Right ventricle myocardium inferior (tissue), 1 donor: ENCODE measurements at regions not wholly inside any gene's neighbourhood (a gene's known extent, or its start where the extent isn't known, plus 50 kb on each side); places are given as distances from the start of the nearest gene placed in this dataset.
"Not testable (repeated sequence)": the region's sequence is repeated elsewhere in the genome, so short reads cannot be mapped to it uniquely, and the experiment has no call there.

Experiments used
- ATAC-seq: fragments of 200-7000 bp; cut with Tn5 transposase; one replicate; pipeline ENCODE4 v1.9.1; 2020; ENCODE audit warnings: mild to moderate bottlenecking, moderate library complexity
- DNase-seq: peaks from one replicate; pipeline ENCODE4 v3.0.0; 2021; ENCODE audit errors: missing footprints
- intact Hi-C: fragments of 100-400 bp; cut with DNase I; formaldehyde crosslinking; loops from one replicate; pipeline ENCODE4 v1.11.0; 2022
- donor health status: DM: no; HTN: yes; CAD: no; lungs with severe emphysema.

DNA sequence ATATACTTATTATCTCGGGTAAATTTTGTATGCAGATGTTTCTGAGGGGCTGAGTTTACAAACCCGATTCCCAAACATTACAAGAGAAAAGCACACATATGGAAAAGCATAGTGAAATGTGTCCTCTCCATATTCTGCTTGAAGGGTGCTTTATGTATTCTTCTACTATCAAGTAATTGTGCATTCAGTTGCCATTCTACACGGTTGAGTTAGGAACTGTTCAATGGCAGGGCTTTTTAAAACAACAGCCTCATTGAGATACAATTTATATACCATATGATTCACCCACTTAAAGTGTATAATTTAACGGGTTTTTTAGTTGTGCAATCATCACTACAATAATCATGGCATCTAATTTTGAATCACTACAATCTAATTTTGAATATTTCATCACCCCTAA lies 138.4 kb upstream of the DLGAP1 start:
- no peak for ATAC-seq
- intact Hi-C loops, result no loop called here

DNA sequence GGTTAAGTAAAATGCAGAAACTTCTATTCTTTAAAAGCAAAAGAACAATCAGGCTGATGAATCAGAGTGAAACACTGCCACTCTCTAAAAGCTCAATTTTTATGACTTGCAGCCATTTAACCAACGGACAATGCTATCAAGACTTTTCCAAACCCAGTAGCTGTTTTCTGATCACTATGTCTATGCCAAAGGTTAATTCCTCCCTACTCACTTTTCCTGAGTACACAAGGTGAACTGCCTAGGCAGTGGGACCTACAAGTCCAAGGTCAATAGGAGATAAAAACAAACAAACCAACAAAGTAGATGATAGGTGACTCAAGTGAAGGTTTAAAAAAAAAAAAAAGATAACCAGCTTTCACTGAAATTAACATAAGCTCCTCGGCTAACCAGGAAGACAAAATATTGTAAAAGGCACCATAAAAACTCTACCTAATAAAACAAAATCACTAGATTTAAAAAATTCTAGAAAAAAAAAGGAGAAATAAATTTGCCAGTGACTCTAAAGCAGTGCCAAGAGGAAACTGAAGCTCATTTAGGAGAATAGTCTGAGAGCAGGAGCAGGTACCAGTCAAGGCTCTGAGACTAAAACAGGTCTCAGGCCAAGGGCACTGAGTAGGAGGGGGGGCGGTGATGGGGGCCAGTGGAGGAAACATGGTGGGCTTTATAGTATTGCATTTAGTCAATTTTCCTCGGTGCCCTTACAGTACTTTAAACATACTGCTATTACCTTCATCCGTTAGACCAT lies 134.1 kb upstream of the DLGAP1 start:
- no peak for ATAC-seq

More for the DNA sequence above, 138.4 kb upstream of the DLGAP1 start:
- DNase-seq, result no peak

DNA sequence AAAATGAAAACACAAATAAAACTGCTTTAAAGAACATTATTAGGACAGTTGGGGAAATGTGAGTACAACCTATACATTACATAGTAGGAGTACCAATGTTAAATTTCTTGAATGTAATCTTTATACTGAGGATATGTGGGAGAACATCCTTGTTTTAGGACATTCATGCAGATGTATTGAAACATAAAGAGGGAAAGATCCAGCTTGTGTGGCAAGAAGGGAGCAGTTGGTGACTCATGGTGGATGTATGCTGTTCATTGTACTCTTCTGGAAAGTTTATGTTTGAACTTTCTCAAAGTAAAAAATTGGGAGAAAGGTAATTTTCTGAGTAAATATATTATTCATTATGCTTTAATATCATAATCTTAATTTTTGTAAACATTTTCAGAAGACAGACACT lies 132.1 kb upstream of the DLGAP1 start:
- DNase-seq, result no peak
- intact Hi-C loops, result no loop called here
- no peak for ATAC-seq

More for the DNA sequence above, 134.1 kb upstream of the DLGAP1 start:
- DNase-seq, result no peak
- intact Hi-C loops, result no loop called here

DNA sequence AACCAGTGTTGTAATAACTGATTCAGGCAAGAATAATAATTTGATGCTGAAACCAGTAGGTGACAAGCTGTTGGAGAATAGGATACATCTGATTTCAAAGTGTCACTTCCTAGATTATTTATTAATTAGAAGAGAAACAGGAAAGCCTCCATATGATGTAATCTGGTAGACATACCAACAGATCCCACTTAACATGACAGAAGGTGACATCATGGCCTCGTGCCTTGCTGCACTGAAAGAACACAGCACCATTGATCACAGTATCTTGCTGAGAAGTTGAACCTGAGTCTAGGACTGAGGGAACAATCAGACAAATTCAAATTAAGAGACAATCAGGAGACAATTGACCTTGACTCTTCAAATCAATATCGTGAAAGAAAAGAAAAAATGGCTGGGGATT lies 131.6 kb upstream of the DLGAP1 start:
- intact Hi-C loops, result no loop called here

DNA sequence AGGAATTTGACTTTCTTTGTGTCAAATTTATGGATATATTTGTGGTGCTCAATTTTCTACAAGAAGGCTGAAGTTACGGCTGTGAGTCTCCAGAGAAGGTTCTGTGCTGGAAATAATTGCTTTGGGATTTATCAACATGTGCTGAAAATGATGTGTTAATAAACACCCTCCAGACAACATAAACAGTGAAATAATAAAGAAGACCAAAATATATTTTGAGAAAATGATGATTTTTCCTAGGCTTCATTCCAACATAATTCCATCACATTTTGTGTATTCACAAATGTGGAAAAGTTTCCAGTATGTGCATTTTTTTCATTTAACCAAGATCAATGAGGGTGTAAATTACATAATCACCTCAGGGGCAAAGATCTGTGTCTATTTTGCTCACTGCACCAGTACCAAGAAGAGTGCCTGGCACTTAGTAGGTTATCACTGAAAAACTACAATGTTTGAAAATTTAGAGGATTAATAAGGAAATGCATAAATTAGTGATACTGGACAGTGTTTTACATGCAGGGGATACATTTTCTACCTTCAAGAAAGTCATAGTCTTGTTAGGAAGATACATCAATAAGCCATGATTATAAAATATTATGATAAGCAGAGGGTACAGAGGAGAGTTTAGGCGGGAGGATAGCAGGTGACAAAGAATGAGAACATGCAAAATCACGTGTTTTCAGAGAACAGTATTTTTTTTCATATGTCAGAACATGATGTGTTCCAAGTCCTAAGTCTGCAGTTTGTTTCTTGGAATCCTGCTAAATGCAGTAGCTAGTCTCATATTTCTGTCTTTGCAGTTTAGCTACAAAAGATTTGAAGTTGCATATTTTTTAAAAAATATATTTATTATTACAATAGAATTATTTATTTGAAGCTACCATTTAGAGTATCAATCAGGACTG lies 127.6 kb upstream of the DLGAP1 start:
- DNase-seq (no peak), ATAC-seq (no peak)
- intact Hi-C loops, result no loop called here

More for the DNA sequence above, 131.6 kb upstream of the DLGAP1 start:
- ATAC-seq (no peak), DNase-seq (no peak)

DNA sequence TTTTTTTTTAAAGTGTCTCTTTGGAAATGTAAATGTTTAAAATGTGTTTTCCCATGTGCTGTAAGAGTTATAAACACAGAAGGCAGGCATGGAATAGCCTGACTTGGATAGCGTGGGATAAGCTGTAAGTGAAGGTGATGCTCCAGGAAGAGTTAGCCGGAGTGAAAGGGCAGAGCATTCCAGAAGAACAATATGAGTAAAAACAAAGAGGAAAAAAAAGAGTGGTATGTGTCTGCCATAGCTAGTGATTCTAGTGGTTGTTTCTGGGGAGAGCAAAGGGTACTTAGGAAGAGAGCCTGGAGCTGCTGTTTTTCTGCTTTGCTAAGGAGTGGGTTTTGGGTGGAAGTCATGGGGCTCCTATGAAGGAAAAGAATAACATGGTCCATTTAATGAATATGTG lies 126.9 kb upstream of the DLGAP1 start:
- intact Hi-C loops, result no loop called here
- ATAC-seq, result no peak
- no peak for DNase-seq

DNA sequence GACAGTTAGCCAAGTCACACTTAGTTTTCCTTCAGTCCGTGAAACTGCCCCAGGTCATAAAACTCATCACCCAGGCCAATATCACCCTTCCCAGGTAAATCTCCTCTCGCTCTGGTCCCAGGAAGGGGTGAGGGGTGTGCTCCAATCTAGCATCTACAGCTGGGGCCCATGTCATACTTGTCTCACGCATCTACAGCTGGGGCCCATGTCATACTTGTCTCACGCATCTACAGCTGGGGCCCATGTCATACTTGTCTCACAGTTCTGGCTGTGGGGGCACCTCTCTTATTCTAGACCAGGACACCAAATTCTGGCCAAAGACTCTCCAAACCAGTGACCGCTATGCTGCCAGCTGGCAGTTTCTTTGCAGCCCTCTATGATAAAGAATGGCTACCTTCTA lies 123.3 kb upstream of the DLGAP1 start:
- no peak for ATAC-seq

DNA sequence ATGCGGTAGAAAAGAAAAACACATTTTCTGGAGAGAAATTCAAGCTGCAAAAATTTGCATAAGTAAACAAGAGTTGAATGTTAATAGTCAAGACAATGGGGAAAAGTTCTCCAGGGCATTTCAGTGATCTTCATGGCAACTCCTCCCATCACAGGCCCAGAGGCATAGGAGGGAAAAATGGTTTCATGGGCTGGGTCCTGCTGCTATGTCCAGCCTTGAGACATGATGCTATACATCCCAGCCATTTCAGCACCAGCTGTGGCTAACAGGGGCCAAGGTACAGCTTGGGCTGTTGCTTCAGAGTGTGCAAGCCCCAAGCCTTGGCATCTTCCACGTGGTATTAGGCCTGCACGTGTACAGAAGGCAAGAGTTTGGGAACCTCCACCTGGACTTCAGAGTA lies 118.6 kb upstream of the DLGAP1 start:
- intact Hi-C loops, result no loop called here
- ATAC-seq, result no peak

More for the DNA sequence above, 123.3 kb upstream of the DLGAP1 start:
- intact Hi-C loops, result no loop called here
- DNase-seq, result no peak

DNA sequence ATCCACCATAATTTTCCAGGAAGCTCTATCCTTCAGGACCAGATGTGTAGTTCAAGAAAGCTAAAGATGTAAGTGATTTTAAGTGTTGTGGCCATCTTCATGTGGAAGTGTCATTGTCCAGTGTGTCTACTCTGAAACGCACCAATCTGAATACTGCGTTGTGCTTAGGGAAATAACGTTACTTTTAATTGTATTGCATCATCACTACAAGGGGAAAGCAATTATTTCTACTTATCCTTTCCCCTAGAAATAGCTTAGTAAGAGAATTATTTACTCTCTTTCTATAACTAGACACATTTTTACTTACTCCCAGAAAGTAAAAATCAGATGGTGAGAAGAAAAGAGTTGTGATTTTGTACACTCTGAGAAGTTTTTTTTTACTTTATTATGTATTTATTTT lies 102.4 kb upstream of the DLGAP1 start:
- no peak for DNase-seq
- intact Hi-C loops, result no loop called here
- no peak for ATAC-seq

More for the DNA sequence above, 118.6 kb upstream of the DLGAP1 start:
- DNase-seq, result no peak

DNA sequence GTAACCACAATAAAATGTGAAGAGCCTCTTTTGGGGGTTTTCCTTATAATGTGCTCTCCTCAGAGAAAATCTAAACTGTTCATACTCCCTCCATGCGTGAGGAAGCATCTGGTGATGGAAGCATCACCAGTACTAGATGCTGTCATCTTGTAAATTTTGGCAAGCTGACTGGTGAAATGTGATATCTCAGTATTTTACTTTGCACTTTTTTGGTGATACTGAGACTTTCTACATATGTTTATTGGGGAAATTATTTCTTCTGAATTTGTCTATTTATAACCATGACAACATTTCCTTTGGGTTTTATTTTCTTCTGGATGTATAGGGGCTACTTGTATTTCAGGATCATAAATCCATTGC lies 95.9 kb upstream of the DLGAP1 start:
- ATAC-seq, result no peak
- intact Hi-C loops, result no loop called here
- DNase-seq, result no peak

DNA sequence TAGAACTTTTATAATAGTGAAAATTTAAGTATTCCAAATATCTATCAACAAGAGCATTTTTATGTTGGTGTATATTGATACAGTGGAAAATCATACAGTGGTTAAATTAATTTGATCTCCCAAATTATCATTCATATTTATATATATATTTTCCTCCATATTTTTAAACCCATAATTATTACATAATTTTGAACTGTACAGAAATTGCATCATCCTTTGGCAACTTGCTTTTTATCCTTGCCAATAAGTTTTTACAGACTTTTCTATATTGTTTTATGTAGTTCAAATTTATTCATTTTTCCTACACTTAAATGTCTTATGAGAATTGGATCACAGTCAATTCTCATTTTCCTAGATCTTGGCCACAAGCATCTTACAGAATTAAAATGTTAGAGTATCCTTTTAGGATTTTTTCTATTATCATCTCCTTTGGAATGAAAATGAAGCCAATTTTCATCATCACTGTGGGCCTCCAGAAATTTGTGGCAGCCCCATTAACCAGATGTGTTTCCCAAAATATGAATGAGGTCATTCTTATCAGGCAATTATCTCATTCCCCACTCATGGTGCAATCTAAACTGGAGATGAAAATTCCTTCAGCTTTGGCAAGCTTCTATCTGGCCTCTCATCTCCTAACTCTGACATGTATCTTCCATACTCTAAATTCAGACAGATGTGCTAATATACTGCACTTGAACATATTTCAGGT lies 94.2 kb upstream of the DLGAP1 start:
- DNase-seq (no peak), ATAC-seq (no peak)
- intact Hi-C loops, result no loop called here

DNA sequence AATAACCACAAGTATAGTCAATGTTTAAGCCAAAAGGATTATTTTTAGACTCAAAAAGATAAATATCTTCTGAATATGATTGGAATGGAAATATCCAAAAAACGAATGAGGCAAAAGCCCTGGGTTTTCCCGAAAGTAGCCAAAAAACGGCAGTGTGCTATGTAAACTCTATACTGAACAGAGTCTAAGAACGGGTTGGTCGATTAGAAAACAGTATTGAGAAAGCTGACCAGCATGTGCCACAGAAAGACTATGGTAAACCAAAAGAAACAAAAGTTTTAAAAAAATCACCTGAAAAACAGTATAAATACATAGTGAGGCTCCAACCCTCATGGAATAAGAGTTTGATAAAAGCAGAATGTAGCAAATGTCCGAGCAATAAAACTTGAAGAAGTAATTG lies 92.0 kb upstream of the DLGAP1 start:
- DNase-seq (no peak), ATAC-seq (no peak)
- intact Hi-C loops, result no loop called here

DNA sequence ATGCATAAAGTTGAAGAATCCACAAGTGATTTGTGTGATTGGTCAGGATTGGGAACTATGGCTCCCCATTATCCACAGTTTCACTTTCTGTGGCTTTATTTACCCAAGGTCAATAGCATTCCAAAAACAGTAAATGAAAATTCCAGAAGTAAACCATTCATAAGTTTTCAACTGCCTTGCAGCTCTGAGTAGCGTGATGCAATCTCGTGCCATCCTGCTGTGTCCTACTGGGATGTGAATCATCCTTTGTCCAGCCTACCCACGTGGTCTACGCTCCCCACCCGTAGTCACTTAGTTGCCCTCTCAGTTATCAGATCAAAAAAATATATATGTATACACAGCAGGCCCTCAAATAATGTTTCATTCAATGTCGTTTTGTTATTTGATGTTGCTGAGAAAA lies 89.0 kb upstream of the DLGAP1 start:
- intact Hi-C loops, result no loop called here
- no peak for ATAC-seq
- no peak for DNase-seq

DNA sequence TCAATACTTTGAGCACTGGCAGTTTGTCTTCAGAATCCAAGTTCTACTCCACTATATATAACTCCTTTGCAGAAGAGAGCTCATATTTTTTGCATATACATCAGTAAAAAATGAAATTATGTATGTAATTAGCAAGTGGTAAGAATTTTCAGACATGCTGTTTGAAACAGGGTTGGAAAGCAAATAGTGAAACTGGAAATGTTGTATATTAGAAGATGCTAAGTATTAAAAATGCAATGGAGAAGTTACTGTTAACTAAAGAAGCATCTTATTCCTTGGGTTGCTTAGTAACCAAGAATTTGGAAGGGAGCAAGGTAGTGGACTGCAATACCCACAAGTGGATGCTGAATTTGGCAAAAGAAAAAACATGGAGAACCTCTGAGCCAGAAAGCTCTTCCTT lies 88.6 kb upstream of the DLGAP1 start:
- DNase-seq, result no peak
- intact Hi-C loops, result no loop called here

DNA sequence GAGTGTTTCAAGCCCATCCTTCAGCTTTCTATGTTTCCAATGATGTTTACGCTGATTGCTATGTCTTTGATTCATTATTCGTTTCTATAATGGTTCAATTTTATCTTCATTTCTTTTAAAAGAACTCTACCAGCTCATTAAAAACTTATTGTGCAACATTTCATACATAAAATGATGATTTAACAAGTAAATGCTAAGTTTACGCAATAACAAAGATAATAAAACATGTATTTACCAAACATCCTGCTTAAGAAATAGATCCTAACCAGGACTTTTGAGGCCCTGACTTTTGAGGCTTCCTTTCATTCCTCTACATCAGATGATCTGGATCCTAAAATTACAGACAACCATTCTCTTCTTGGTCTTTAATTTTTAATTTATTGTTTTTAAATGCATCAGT lies 86.5 kb upstream of the DLGAP1 start:
- intact Hi-C loops, result no loop called here
- DNase-seq, result no peak
- ATAC-seq, result no peak

More for the DNA sequence above, 88.6 kb upstream of the DLGAP1 start:
- no peak for ATAC-seq

DNA sequence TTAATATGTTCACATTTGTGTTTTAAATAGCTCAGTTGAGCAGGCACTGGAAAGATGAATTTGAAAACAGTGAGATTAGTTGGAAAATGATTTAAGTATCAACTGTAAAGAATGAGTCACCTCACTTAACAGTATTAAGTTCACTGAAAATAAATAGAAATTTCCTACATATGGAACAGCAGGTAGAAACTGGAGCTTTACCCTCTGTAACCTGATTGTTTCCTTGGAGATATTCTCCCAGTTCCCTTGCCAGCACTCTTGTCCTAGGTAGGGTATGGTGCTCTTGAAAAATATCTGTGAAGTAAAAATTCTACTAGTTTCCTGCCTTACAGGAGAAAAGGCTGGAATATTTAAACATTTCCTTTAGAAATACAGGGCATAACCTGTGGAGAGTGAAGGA lies 81.3 kb upstream of the DLGAP1 start:
- no peak for DNase-seq
- intact Hi-C loops, result no loop called here
- no peak for ATAC-seq

DNA sequence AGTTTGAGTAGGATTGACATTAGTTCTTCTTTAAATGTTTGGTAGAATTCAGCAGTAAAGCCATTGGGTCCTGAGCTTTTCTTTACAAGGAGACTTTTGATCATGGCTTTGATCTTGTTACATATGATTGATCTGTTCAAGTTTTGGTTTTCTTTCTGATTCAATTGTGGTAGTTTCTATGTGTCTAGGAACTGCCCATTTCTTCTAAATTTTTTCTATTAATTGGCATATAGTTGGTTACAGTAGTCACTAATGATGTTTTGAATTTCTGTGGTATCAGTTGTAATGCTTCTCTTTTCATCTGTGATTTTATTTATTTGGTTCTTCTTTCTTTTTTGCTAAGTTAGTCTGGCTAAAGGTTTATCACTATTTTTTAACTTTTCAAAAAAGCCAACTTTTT lies 73.3 kb upstream of the DLGAP1 start:
- ATAC-seq, result no peak
- intact Hi-C loops, result no loop called here
- no peak for DNase-seq

DNA sequence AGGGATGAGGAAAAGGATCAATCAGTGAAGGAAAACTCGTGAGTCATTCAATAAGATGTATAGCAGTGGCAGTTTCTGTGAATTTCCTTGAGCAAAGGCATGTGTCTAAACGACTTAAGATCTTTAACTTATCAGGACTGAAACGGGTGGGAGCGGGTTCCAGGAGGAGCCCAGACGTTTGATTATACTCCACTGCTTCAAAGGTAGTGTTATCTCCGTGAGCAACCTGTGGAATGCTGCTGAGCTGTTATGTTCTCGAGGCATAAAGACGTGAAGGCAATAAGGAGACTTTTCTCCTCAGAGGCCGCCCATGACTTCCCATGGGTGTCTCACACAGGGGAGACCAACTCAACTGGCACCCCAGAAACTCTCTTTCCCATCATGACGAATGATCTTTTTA lies 72.7 kb upstream of the DLGAP1 start:
- DNase-seq, ATAC-seq, intact Hi-C loops: not testable (repeated sequence)

DNA sequence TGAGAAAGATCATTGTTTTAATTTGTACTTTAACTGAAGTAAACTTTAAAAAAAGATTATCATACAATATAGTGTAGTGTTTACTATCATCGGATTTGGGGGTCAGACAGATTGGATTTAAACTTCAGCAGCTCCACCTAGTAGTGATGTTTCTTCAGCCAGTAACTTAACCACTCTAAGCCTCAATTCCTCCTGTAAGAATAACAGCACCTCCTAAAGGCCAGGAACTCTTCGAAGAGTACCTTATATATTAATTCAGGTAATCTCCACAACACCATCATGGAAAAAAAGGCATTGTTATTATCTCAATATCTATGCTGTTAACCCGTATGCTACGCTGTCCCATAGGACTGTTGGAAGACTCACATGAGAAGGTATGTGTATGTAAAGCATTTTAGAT lies 69.0 kb upstream of the DLGAP1 start:
- no peak for ATAC-seq
- DNase-seq, result no peak
- intact Hi-C loops, result no loop called here

DNA sequence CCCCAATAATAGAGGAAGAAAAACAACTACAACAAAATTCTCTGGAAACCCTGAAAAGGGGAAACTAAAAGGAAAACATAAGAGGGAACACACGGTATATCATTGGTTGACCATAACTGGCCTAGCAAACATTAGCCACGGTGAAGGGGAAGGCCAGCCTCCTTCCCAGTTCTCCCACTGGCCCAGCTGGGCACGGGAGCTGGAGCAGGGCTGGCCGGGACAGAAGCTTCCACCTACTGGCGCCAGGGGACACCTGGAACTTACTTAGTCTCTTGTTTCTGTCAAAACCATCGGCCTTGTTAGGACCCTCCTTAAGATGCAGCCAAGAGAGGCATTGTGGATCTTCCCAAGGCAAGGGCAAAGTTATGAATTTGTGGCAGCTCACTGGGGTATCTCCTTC lies 56.1 kb upstream of the DLGAP1 start:
- intact Hi-C loops, result no loop called here
- no peak for DNase-seq
- ATAC-seq, result no peak
